ENCODE measurements at regions not wholly inside any gene's neighbourhood (a gene's known extent, or its start where the extent isn't known, plus 50 kb on each side); places are given as distances from the start of the nearest gene placed in this dataset.

GRCh38 chrX:104411800-104412199 is 154.2 kb upstream of the IL1RAPL2 start:
- H3K4me2 ChIP-seq (ENCODE audit: insufficient read depth, low read length), result no peak overlapping the region
- ChIA-PET CTCF (ENCODE audit: low intra/inter-chr PET ratio) (no interaction called here), POLR2A (no interaction called here)
- FAIRE-seq, result no peak
- ATAC-seq, result no peak
- H2AFZ ChIP-seq (ENCODE audit: low read depth, low read length), result no peak overlapping the region
- no peaks in the 10 kb centered on the region for H3K9me1 ChIP-seq (ENCODE audit: control insufficient read depth, insufficient read depth, low read length)
- H3K9ac ChIP-seq (ENCODE audit: insufficient read depth in 1 of 2, low read depth in 2 of 2, low read length in 2 of 2), result no peak overlapping the region
- in situ Hi-C loops (cut with MboI), result no loop called here
- no peaks in the 10 kb centered on the region for H3K4me1 ChIP-seq (replicated peaks in 1 of 2; ENCODE audit: control insufficient read depth in 2 of 2, insufficient read depth in 2 of 2, low read length in 2 of 2)
- H3K4me3 ChIP-seq, result no peak overlapping the region
- H3K36me3 ChIP-seq (ENCODE audit: control insufficient read depth, insufficient read depth, low read length), result no peaks in the 10 kb centered on the region
- no peaks in the 10 kb centered on the region for H3K79me2 ChIP-seq (ENCODE audit: control insufficient read depth, insufficient read depth, low read length)
- intact Hi-C loops (cut with micrococcal nuclease), result no loop called here
- WGBS (ENCODE audit: insufficient coverage, low coverage, missing lambda C conversion rate), result 0% methylated on average over 2 of the region's 3 CpGs
- H3K27ac ChIP-seq (ENCODE audit: extremely low read depth, low read depth, low read length), result no peak overlapping the region
- no peak for DNase-seq (ENCODE audit: extremely low read depth in 1 of 4, low spot score in 3 of 4)
- BruUV-seq (replicated peaks), result no TSS peak
- no peaks in the 10 kb centered on the region for H4K20me1 ChIP-seq (replicated peaks; ENCODE audit: control insufficient read depth, insufficient read depth, low read length)
- no peaks in the 10 kb centered on the region for H3K9me3 ChIP-seq (replicated peaks; ENCODE audit: control insufficient read depth, insufficient read depth, low read depth, low read length)
- no peaks in the 10 kb centered on the region for H3K27me3 ChIP-seq (ENCODE audit: control insufficient read depth in 2 of 2, insufficient read depth in 2 of 2, low read length in 2 of 2)
- no peak for TF ChIP-seq CBX2 (IDR thresholded peaks at IDR 0.05; ENCODE audit: insufficient read depth, low read length, poor library complexity, severe bottlenecking)
- no peak for TF ChIP-seq ARNT (IDR thresholded peaks at IDR 0.05)
- no peak for TF ChIP-seq TARDBP (IDR thresholded peaks at IDR 0.05)
- no peak for TF ChIP-seq POLR2G (IDR thresholded peaks at IDR 0.05; ENCODE audit: low read depth, low read length)
- TF ChIP-seq NR3C1 (CRISPR knock-in tag; IDR thresholded peaks at IDR 0.05), result no peak
- no peak for TF ChIP-seq PCBP2 (IDR thresholded peaks at IDR 0.05; ENCODE audit: low read depth, low read length, poor library complexity, severe bottlenecking)
- no peak for TF ChIP-seq ZNF354B (CRISPR knock-in tag; IDR thresholded peaks at IDR 0.05)
- TF ChIP-seq CBX8 (IDR thresholded peaks at IDR 0.05; ENCODE audit: borderline replicate concordance, extremely low read depth, low read depth, low read length, poor library complexity, severe bottlenecking), result no peak
- TF ChIP-seq, protein P1, sequence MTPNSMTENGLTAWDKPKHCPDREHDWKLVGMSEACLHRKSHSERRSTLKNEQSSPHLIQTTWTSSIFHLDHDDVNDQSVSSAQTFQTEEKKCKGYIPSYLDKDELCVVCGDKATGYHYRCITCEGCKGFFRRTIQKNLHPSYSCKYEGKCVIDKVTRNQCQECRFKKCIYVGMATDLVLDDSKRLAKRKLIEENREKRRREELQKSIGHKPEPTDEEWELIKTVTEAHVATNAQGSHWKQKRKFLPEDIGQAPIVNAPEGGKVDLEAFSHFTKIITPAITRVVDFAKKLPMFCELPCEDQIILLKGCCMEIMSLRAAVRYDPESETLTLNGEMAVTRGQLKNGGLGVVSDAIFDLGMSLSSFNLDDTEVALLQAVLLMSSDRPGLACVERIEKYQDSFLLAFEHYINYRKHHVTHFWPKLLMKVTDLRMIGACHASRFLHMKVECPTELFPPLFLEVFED (CRISPR knock-in tag; conservative IDR thresholded peaks at IDR 0.05), result no peak
- no peak for TF ChIP-seq SUPT5H (IDR thresholded peaks at IDR 0.05)
- TF ChIP-seq KLF1 (tag; IDR thresholded peaks at IDR 0.05), result no peak

Measured in K562 (cell line).